Natural killer cell (primary cell): ENCODE measurements at regions not wholly inside any gene's neighbourhood (a gene's known extent, or its start where the extent isn't known, plus 50 kb on each side); places are given as distances from the start of the nearest gene placed in this dataset.

Experiments
- ATAC-seq, 3 donors: fragments of 150-1000 bp in 2 of 3; fragments of 200-7000 bp in 1 of 3; cut with Tn5 transposase; 1 replicate in 1 of 3; 2 replicates in 2 of 3; pipeline ENCODE4 v1.10.0; 2021; ENCODE audit warnings: mild to moderate bottlenecking in 2 of 3, moderate library complexity in 2 of 3
- DNase-seq, 2 donors: peaks; one replicate each; pipeline versions ENCODE4 v3.0.0 to v3.0.0-alpha.2; 2013 to 2021; ENCODE audit warnings: mixed read lengths in 1 of 2
- H3K27ac ChIP-seq: one replicate; pipeline ENCODE4 v1.5.1; 2013; ENCODE audit warnings: mild to moderate bottlenecking, low read length
- H3K27me3 ChIP-seq: one replicate; pipeline ENCODE4 v1.6.1; 2013; ENCODE audit warnings: low read length; ENCODE audit not compliant: control insufficient read depth, insufficient read depth
- H3K36me3 ChIP-seq: one replicate; pipeline ENCODE4 v1.6.1; 2013; ENCODE audit warnings: low read length; ENCODE audit not compliant: control insufficient read depth, insufficient read depth
- H3K4me1 ChIP-seq: one replicate; pipeline ENCODE4 v1.6.1; 2013; ENCODE audit warnings: low read length; ENCODE audit not compliant: control insufficient read depth, insufficient read depth
- H3K4me3 ChIP-seq: one replicate; pipeline ENCODE4 v1.5.1; 2013; ENCODE audit warnings: low read length
- H3K9me3 ChIP-seq: one replicate; pipeline ENCODE4 v1.6.1; 2013; ENCODE audit warnings: low read length; ENCODE audit not compliant: control insufficient read depth, insufficient read depth
- H3K27ac Mint-ChIP-seq, 2 donors: one replicate each; pipeline ENCODE4 v1.8.0; 2022; ENCODE audit warnings: mild to moderate bottlenecking in 2 of 2, mixed read lengths in 2 of 2, moderate library complexity in 1 of 2
- H3K27me3 Mint-ChIP-seq, 2 donors: one replicate each; pipeline ENCODE4 v1.8.0; 2022; ENCODE audit warnings: low read depth in 2 of 2, mixed read lengths in 2 of 2
- H3K36me3 Mint-ChIP-seq: one replicate; pipeline ENCODE4 v1.8.0; 2022; ENCODE audit warnings: mixed read lengths
- H3K4me1 Mint-ChIP-seq, 2 donors: one replicate each; pipeline ENCODE4 v1.8.0; 2022; ENCODE audit warnings: mixed read lengths in 2 of 2
- H3K4me3 Mint-ChIP-seq: one replicate; pipeline ENCODE4 v1.8.0; 2022; ENCODE audit warnings: mild to moderate bottlenecking, moderate library complexity, mixed read lengths
- H3K9me3 Mint-ChIP-seq, 2 donors: one replicate each; pipeline ENCODE4 v1.8.0; 2022; ENCODE audit warnings: mixed read lengths in 2 of 2
- WGBS: methylation state at CpG from one replicate; pipeline ENCODE4 v1.1.7; 2013; ENCODE audit warnings: missing lambda C conversion rate; ENCODE audit not compliant: insufficient coverage; 5-methylcytosine and 5-hydroxymethylcytosine counted together
- intact Hi-C: fragments of 100-400 bp; cut with micrococcal nuclease; formaldehyde crosslinking; loops from one replicate; pipeline ENCODE4 v1.14.2; 2022
- TF ChIP-seq, protein P1 (sequence below): fragments of 200-600 bp; IDR thresholded peaks from one replicate; pipeline ENCODE4 v1.8.0; 2022; ENCODE audit warnings: antibody characterized with exemption

DNA sequence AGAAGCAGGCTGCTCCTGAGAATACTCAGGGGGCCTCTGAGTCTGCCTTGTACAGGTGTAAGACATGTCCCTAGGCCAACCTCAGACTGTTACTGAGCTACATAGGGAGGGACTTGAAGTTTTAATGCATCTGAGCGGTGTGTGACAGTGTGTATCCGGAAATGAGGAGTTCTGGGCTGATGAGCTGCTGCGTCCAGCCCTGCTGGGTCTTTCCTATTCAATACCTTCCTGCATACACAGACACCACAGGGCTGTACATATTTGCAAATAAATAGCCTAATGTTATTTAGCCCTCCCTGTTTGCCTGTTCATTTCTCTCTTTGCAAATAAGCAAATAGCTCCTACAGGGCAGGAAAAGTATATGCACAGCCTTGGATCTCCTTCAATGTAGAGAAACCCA lies 134.7 kb upstream of the KIRREL3 start:
- H3K4me3 ChIP-seq: no peak overlapping the region
- ATAC-seq (no peak), DNase-seq (no peak)
- no peak overlapping the region for H3K27ac Mint-ChIP-seq
- H3K36me3 ChIP-seq: no peaks in the 10 kb centered on the region
- H3K4me1 Mint-ChIP-seq: no peaks in the 10 kb centered on the region
- TF ChIP-seq, protein P1, sequence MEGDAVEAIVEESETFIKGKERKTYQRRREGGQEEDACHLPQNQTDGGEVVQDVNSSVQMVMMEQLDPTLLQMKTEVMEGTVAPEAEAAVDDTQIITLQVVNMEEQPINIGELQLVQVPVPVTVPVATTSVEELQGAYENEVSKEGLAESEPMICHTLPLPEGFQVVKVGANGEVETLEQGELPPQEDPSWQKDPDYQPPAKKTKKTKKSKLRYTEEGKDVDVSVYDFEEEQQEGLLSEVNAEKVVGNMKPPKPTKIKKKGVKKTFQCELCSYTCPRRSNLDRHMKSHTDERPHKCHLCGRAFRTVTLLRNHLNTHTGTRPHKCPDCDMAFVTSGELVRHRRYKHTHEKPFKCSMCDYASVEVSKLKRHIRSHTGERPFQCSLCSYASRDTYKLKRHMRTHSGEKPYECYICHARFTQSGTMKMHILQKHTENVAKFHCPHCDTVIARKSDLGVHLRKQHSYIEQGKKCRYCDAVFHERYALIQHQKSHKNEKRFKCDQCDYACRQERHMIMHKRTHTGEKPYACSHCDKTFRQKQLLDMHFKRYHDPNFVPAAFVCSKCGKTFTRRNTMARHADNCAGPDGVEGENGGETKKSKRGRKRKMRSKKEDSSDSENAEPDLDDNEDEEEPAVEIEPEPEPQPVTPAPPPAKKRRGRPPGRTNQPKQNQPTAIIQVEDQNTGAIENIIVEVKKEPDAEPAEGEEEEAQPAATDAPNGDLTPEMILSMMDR: no peak
- H3K4me1 ChIP-seq: no peaks in the 10 kb centered on the region
- H3K9me3 ChIP-seq: no peaks in the 10 kb centered on the region
- H3K9me3 Mint-ChIP-seq: no peaks in the 10 kb centered on the region
- whole genome bisulfite sequencing: 86% methylated on average over 3 of the region's 3 CpGs
- H3K27me3 Mint-ChIP-seq: peaks cover 0 to 7% of the 10 kb centered on the region in 2 donors
- intact Hi-C loops: no loop called here
- no peaks in the 10 kb centered on the region for H3K27me3 ChIP-seq
- no peak overlapping the region for H3K4me3 Mint-ChIP-seq
- H3K27ac ChIP-seq: no peak overlapping the region
- H3K36me3 Mint-ChIP-seq: no peaks in the 10 kb centered on the region

DNA sequence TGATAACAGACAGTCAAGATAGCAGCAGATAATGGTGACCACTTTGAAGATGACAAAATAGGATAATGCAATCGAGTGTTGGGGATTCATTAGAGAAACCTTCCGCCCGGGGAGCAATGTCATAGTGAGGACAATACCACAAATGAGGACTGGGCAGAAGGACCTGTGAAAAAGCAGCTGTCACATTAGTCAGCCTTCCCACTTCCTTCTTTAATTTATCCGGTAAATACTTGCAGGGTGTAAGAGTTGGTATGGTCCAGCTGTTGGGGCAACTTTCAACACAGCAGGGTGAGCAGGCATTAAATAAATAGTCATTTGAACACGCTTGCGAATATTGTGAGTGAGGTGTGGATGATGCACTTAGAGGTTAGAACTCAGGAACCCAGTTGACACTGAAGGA lies 132.5 kb upstream of the KIRREL3 start:
- no peak overlapping the region for H3K4me3 Mint-ChIP-seq
- WGBS: 71% methylated on average over 5 of the region's 6 CpGs
- TF ChIP-seq, protein P1: no peak
- no peaks in the 10 kb centered on the region for H3K9me3 Mint-ChIP-seq
- H3K4me1 ChIP-seq: no peaks in the 10 kb centered on the region
- H3K4me3 ChIP-seq: no peak overlapping the region
- no peak overlapping the region for H3K27ac ChIP-seq
- H3K27me3 Mint-ChIP-seq: peaks cover 0 to 9% of the 10 kb centered on the region in 2 donors
- peak in 1 of 3 donors; percentile 33 for ATAC-seq
- H3K36me3 ChIP-seq: no peaks in the 10 kb centered on the region
- no peaks in the 10 kb centered on the region for H3K9me3 ChIP-seq
- intact Hi-C loops: no loop called here
- H3K27me3 ChIP-seq: no peaks in the 10 kb centered on the region
- no peak overlapping the region for H3K27ac Mint-ChIP-seq
- H3K4me1 Mint-ChIP-seq: no peaks in the 10 kb centered on the region
- H3K36me3 Mint-ChIP-seq: no peaks in the 10 kb centered on the region
- no peak for DNase-seq

DNA sequence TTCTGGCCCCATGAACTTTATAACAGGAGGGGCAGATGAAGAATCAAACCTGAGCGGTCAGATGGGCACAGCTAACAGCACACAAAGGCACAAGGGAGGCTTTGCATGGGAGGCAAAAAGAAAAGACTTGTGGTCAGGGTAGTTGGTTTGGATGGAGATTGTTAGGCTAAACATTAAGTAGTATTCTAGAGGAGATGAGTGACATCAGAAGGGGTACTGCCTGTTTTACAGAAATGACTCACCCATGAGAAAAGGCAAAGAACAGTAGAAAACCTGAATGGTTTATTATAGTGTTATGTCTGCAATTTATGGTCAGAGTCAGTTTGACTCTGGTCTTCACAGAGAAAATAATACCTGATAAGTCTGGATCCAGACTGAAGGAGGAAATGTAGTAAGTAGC lies 129.8 kb upstream of the KIRREL3 start:
- Mint-ChIP-seq H3K4me3 (no peak overlapping the region), H3K27me3 (peaks cover 0 to 9% of the 10 kb centered on the region in 2 donors), H3K27ac (no peak overlapping the region), H3K4me1 (no peaks in the 10 kb centered on the region), H3K36me3 (no peaks in the 10 kb centered on the region), H3K9me3 (no peaks in the 10 kb centered on the region)
- WGBS: 83% methylated on average over 1 of the region's 1 CpG
- TF ChIP-seq, protein P1: no peak
- no peaks in the 10 kb centered on the region for H3K27me3 ChIP-seq
- no peak overlapping the region for H3K4me3 ChIP-seq
- H3K36me3 ChIP-seq: no peaks in the 10 kb centered on the region
- H3K27ac ChIP-seq: no peak overlapping the region
- no peak for ATAC-seq
- H3K4me1 ChIP-seq: no peaks in the 10 kb centered on the region
- intact Hi-C loops: no loop called here
- no peaks in the 10 kb centered on the region for H3K9me3 ChIP-seq
- no peak for DNase-seq

DNA sequence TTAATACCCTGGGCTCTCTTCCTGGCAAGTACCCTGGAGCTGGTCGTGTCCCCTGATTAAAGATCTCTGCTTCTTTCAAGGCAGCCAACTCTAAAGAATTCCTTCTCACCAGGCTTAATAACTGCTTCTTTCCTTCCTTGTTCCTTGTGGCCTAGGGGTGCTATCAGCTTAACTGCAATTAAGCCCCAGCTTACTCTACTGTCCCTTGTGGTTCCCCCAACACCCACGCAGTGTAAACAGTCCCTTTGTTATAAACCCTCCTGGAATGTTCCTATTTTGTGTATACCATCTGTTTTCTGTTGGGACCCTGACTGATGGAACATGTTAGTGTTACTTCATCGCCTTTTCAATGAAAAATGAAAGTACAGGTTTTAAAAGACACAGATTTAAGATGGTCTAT lies 126.4 kb upstream of the KIRREL3 start:
- Histone ChIP-seq H3K36me3 (no peaks in the 10 kb centered on the region), H3K27ac (no peak overlapping the region), H3K4me3 (no peak overlapping the region), H3K9me3 (no peaks in the 10 kb centered on the region), H3K4me1 (no peaks in the 10 kb centered on the region), H3K27me3 (no peaks in the 10 kb centered on the region)
- Mint-ChIP-seq H3K27me3 (peaks cover 0 to 10% of the 10 kb centered on the region in 2 donors), H3K9me3 (no peaks in the 10 kb centered on the region), H3K4me1 (no peaks in the 10 kb centered on the region), H3K4me3 (no peak overlapping the region), H3K36me3 (no peaks in the 10 kb centered on the region), H3K27ac (no peak overlapping the region)
- DNase-seq (no peak), ATAC-seq (no peak)
- 71% methylated on average over 3 of the region's 3 CpGs for WGBS
- TF ChIP-seq, protein P1: no peak
- intact Hi-C loops: no loop called here
